K562 (cell line): ENCODE measurements at regions not wholly inside any gene's neighbourhood (a gene's known extent, or its start where the extent isn't known, plus 50 kb on each side); places are given as distances from the start of the nearest gene placed in this dataset.

Experiments used
- ATAC-seq: fragments of 200-7000 bp; cut with Tn5 transposase; 3 replicates; pipeline ENCODE4 v1.9.1; 2020; ENCODE audit warnings: moderate library complexity
- BruUV-seq: library from RNA; stranded (reverse); fragments of 400-500 nt; replicated peaks from 2 replicates; lab custom pipeline; 2021; lab: Mats Ljungman, UMichigan
- CTCF ChIA-PET: fragments of 300-600 bp; formaldehyde crosslinking; extraction: SDS; loops from one replicate; lab custom pipeline; 2021; ENCODE audit warnings: low intra/inter-chr PET ratio; lab: Yijun Ruan, JAX
- POLR2A ChIA-PET: fragments of 300-600, 350-650 bp; sonication (Branson Sonifier 250); formaldehyde crosslinking; extraction: SDS; loops from one replicate; lab custom pipeline; 2021; ENCODE audit warnings: antibody characterized with exemption, inconsistent platforms; lab: Yijun Ruan, JAX
- DNase-seq, 4 experiments: peaks; one replicate each; pipeline versions ENCODE4 v3.0.0 to v3.0.0-alpha.2; 2011 to 2018; ENCODE audit warnings: low spot score in 3 of 4, mixed read lengths in 3 of 4; ENCODE audit errors: extremely low read depth in 1 of 4
- FAIRE-seq: peaks from 2 replicates; lab custom pipeline; 2011; peaks lifted over from hg19 to GRCh38; lab: Jason Lieb, UNC
- H2AFZ ChIP-seq: 2 replicates; pipeline ENCODE4 v1.6.0; 2011; ENCODE audit warnings: low read depth, low read length, control low read depth, inconsistent platforms
- H3K27ac ChIP-seq: fragments of 200-600 bp; 3 replicates; pipeline ENCODE4 v1.8.0; 2011; ENCODE audit warnings: low read depth, mild to moderate bottlenecking, control low read depth, inconsistent platforms, low read length, moderate library complexity, mixed read lengths; ENCODE audit errors: extremely low read depth
- H3K27me3 ChIP-seq, 2 experiments: fragments of 300-600 bp in 1 of 2; 2 replicates in 1 of 2; 3 replicates in 1 of 2; pipeline versions ENCODE4 v1.6.0 to v1.8.0; 2011; ENCODE audit warnings: inconsistent platforms in 2 of 2, low read length in 2 of 2, mild to moderate bottlenecking in 1 of 2, mixed read lengths in 1 of 2, moderate library complexity in 1 of 2; ENCODE audit not compliant: control insufficient read depth in 2 of 2, insufficient read depth in 2 of 2
- H3K36me3 ChIP-seq: fragments of 300-600 bp; 3 replicates; pipeline ENCODE4 v1.8.0; 2011; ENCODE audit warnings: mild to moderate bottlenecking, low read length, inconsistent platforms; ENCODE audit not compliant: control insufficient read depth, insufficient read depth
- H3K4me1 ChIP-seq, 2 experiments: fragments of 200-600 bp in 1 of 2; replicated peaks in 1 of 2; 2 replicates in 1 of 2; 3 replicates in 1 of 2; pipeline versions ENCODE4 v1.5.1 to v1.8.0; 2011; ENCODE audit warnings: inconsistent platforms in 2 of 2, low read length in 2 of 2, mild to moderate bottlenecking in 1 of 2, mixed read lengths in 1 of 2, moderate library complexity in 1 of 2; ENCODE audit not compliant: control insufficient read depth in 2 of 2, insufficient read depth in 2 of 2
- H3K4me2 ChIP-seq: 2 replicates; pipeline ENCODE4 v1.6.1; 2011; ENCODE audit warnings: low read length, control low read depth, inconsistent platforms, mixed read lengths; ENCODE audit not compliant: insufficient read depth
- H3K4me3 ChIP-seq: fragments of 200-600 bp; sonication (generic), shearing (Covaris generic); 2 replicates; pipeline ENCODE4 v1.5.1; 2016; ENCODE audit warnings: control low read depth, inconsistent platforms
- H3K79me2 ChIP-seq: fragments of 200-600 bp; 3 replicates; pipeline ENCODE4 v1.8.0; 2011; ENCODE audit warnings: low read length, inconsistent platforms; ENCODE audit not compliant: control insufficient read depth, insufficient read depth
- H3K9ac ChIP-seq, 2 experiments: 2 replicates each; pipeline versions ENCODE4 v1.6.0 to v1.6.1; 2011; ENCODE audit warnings: low read depth in 2 of 2, low read length in 2 of 2, control low read depth in 1 of 2, inconsistent platforms in 1 of 2, mild to moderate bottlenecking in 1 of 2, mixed read lengths in 1 of 2; ENCODE audit not compliant: insufficient read depth in 1 of 2
- H3K9me1 ChIP-seq: one replicate; pipeline ENCODE4 v1.6.0; 2011; ENCODE audit warnings: inconsistent platforms, mild to moderate bottlenecking, low read length, moderate library complexity; ENCODE audit not compliant: control insufficient read depth, insufficient read depth
- H3K9me3 ChIP-seq: replicated peaks from 2 replicates; pipeline ENCODE4 v1.5.1; 2011; ENCODE audit warnings: low read depth, low read length, inconsistent platforms; ENCODE audit not compliant: control insufficient read depth, insufficient read depth
- H4K20me1 ChIP-seq: replicated peaks from 2 replicates; pipeline ENCODE4 v1.6.1; 2011; ENCODE audit warnings: low read length, inconsistent platforms, mixed read lengths; ENCODE audit not compliant: control insufficient read depth, insufficient read depth
- DNMT1 ChIP-seq: fragments of 450-650 bp; IDR thresholded peaks from 2 replicates; pipeline ENCODE4 v1.6.1; 2016; ENCODE audit warnings: antibody characterized with exemption, mild to moderate bottlenecking
- EZH2 ChIP-seq: IDR thresholded peaks from 2 replicates; pipeline ENCODE4 v1.6.1; 2012; ENCODE audit warnings: low read depth, mild to moderate bottlenecking, inconsistent platforms, low read length, borderline replicate concordance
- GATAD2B ChIP-seq: fragments of 450-650 bp; IDR thresholded peaks from 2 replicates; pipeline ENCODE4 v1.6.1; 2017; ENCODE audit warnings: mild to moderate bottlenecking, borderline replicate concordance
- POLR2H ChIP-seq: IDR thresholded peaks from 2 replicates; pipeline ENCODE4 v1.6.1; 2016; ENCODE audit warnings: missing genetic modification characterization, low read depth, mild to moderate bottlenecking, control low read depth, missing compliant biosample characterization, moderate library complexity
- RB1 ChIP-seq: fragments of 450-650 bp; IDR thresholded peaks from 2 replicates; pipeline ENCODE4 v1.6.1; 2017; ENCODE audit warnings: low read depth, mild to moderate bottlenecking
- RBFOX2 ChIP-seq: fragments of 200-400 bp; formaldehyde crosslinking; IDR thresholded peaks from 2 replicates; pipeline ENCODE4 v1.6.1; 2017; ENCODE audit warnings: low read depth, mild to moderate bottlenecking, low read length, moderate library complexity
- RHOXF2B ChIP-seq: fragments of 250-450 bp; sonication (Bioruptor Pico); conservative IDR thresholded peaks from 2 replicates; pipeline ENCODE4 v1.5.1; 2021
- ZNF146 ChIP-seq: IDR thresholded peaks from one replicate; pipeline ENCODE4 v1.6.1; 2018; ENCODE audit warnings: missing compliant biosample characterization; ENCODE audit not compliant: unreplicated experiment
- WGBS: fragments of 100-300 bp; shearing (Covaris generic); methylation state at CpG from one replicate; pipeline ENCODE4 v1.1.6; 2016; ENCODE audit warnings: low coverage, mixed read lengths; ENCODE audit not compliant: insufficient coverage; ENCODE audit errors: missing lambda C conversion rate; 5-methylcytosine and 5-hydroxymethylcytosine counted together
- in situ Hi-C: fragments of 300-500 bp; cut with MboI; formaldehyde crosslinking; loops from 4 replicates; pipeline ENCODE4 v1.15.0; 2018; ENCODE audit warnings: inconsistent platforms, mixed read lengths
- intact Hi-C: fragments of 100-400 bp; cut with micrococcal nuclease; formaldehyde crosslinking; loops from 2 replicates; pipeline ENCODE4 v1.14.2; 2022
- TF ChIP-seq, protein P1 (sequence below): IDR thresholded peaks from 2 replicates; pipeline ENCODE4 v1.6.1; 2016; ENCODE audit warnings: missing genetic modification characterization, missing compliant biosample characterization
- TF ChIP-seq, protein P2 (sequence below): sonication (generic); formaldehyde crosslinking; IDR thresholded peaks from 2 replicates; pipeline ENCODE4 v1.8.1; 2022; ENCODE audit warnings: missing genetic modification reagents
- TF ChIP-seq, protein P3 (sequence below): sonication (generic); formaldehyde crosslinking; IDR thresholded peaks from 2 replicates; pipeline ENCODE4 v1.8.1; 2022; ENCODE audit warnings: missing genetic modification reagents

DNA sequence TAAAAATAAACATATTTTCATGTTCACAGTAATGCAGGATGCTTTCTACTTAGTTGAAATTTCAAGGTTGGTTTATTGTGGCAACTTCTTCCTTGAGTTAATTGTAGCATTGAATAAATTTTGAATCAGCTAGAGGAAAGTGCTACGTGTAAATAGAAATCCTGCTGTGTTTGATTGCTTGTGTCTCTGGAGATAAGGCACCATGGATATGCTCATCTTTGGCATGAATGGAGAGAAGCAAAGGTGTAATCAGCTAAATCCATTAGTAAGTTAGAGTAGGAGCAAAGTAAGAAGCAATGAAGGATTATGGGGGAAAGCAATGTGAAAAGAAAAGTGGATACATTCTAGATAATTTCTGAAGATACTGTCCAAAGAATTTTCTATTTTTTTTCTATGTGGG is 331.1 kb downstream of the PTPRC start:
- no peak for FAIRE-seq
- TF ChIP-seq EZH2 (no peak), POLR2H (no peak), DNMT1 (no peak), RB1 (no peak), GATAD2B (no peak), RBFOX2 (no peak), ZNF146 (CRISPR knock-in tag) (no peak), RHOXF2B (no peak)
- TF ChIP-seq, protein P1, sequence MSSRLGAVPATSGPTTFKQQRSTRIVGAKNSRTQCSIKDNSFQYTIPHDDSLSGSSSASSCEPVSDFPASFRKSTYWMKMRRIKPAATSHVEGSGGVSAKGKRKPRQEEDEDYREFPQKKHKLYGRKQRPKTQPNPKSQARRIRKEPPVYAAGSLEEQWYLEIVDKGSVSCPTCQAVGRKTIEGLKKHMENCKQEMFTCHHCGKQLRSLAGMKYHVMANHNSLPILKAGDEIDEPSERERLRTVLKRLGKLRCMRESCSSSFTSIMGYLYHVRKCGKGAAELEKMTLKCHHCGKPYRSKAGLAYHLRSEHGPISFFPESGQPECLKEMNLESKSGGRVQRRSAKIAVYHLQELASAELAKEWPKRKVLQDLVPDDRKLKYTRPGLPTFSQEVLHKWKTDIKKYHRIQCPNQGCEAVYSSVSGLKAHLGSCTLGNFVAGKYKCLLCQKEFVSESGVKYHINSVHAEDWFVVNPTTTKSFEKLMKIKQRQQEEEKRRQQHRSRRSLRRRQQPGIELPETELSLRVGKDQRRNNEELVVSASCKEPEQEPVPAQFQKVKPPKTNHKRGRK (tag) = no peak
- TF ChIP-seq, protein P2, sequence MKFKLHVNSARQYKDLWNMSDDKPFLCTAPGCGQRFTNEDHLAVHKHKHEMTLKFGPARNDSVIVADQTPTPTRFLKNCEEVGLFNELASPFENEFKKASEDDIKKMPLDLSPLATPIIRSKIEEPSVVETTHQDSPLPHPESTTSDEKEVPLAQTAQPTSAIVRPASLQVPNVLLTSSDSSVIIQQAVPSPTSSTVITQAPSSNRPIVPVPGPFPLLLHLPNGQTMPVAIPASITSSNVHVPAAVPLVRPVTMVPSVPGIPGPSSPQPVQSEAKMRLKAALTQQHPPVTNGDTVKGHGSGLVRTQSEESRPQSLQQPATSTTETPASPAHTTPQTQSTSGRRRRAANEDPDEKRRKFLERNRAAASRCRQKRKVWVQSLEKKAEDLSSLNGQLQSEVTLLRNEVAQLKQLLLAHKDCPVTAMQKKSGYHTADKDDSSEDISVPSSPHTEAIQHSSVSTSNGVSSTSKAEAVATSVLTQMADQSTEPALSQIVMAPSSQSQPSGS (CRISPR knock-in tag) = no peak
- TF ChIP-seq, protein P3, sequence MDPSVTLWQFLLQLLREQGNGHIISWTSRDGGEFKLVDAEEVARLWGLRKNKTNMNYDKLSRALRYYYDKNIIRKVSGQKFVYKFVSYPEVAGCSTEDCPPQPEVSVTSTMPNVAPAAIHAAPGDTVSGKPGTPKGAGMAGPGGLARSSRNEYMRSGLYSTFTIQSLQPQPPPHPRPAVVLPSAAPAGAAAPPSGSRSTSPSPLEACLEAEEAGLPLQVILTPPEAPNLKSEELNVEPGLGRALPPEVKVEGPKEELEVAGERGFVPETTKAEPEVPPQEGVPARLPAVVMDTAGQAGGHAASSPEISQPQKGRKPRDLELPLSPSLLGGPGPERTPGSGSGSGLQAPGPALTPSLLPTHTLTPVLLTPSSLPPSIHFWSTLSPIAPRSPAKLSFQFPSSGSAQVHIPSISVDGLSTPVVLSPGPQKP (CRISPR knock-in tag) = no peak
- TF ChIP-seq, all 486 proteins: peak for 0

More for the DNA sequence above, 331.1 kb downstream of the PTPRC start:
- no peaks in the 10 kb centered on the region for H3K9me1 ChIP-seq
- H2AFZ ChIP-seq = no peak overlapping the region
- no peak overlapping the region for H3K4me2 ChIP-seq
- no peaks in the 10 kb centered on the region for H3K4me1 ChIP-seq
- H3K9me3 ChIP-seq = no peaks in the 10 kb centered on the region
- H3K4me3 ChIP-seq = no peak overlapping the region
- intact Hi-C loops = no loop called here
- no peak overlapping the region for H3K9ac ChIP-seq
- in situ Hi-C loops = no loop called here
- no peaks in the 10 kb centered on the region for H3K79me2 ChIP-seq
- CTCF ChIA-PET = no interaction called here
- H4K20me1 ChIP-seq = no peaks in the 10 kb centered on the region
- no peaks in the 10 kb centered on the region for H3K27me3 ChIP-seq
- WGBS = 0% methylated on average over 1 of the region's 1 CpG
- no peak overlapping the region for H3K27ac ChIP-seq
- no TSS peak for BruUV-seq
- ATAC-seq (no peak), DNase-seq (no peak)
- POLR2A ChIA-PET = no interaction called here
- H3K36me3 ChIP-seq = no peaks in the 10 kb centered on the region
